Activated naive CD8-positive, alpha-beta T cell treated with anti-CD3 and anti-CD28 coated beads, Interleukin-2, amount 50 U/mL, for 24 hours (primary cell): ENCODE measurements at regions not wholly inside any gene's neighbourhood (a gene's known extent, or its start where the extent isn't known, plus 50 kb on each side); places are given as distances from the start of the nearest gene placed in this dataset.

Source experiments
- ATAC-seq: fragments of 150-1000 bp; cut with Tn5 transposase; one replicate; pipeline ENCODE4 v1.10.0; 2021
- DNase-seq: peaks from one replicate; pipeline ENCODE4 v3.0.0; 2021
- H3K27ac Mint-ChIP-seq: one replicate; pipeline ENCODE4 v1.8.0; 2021; ENCODE audit warnings: mild to moderate bottlenecking, mixed read lengths
- H3K27me3 Mint-ChIP-seq: one replicate; pipeline ENCODE4 v1.8.0; 2021; ENCODE audit warnings: mixed read lengths
- H3K36me3 Mint-ChIP-seq: one replicate; pipeline ENCODE4 v1.8.0; 2021; ENCODE audit warnings: low read depth, mixed read lengths
- H3K4me1 Mint-ChIP-seq: one replicate; pipeline ENCODE4 v1.8.0; 2021; ENCODE audit warnings: mixed read lengths
- H3K4me3 Mint-ChIP-seq: one replicate; pipeline ENCODE4 v1.8.0; 2021; ENCODE audit warnings: mild to moderate bottlenecking, moderate library complexity, mixed read lengths
- H3K9me3 Mint-ChIP-seq: one replicate; pipeline ENCODE4 v1.8.0; 2021; ENCODE audit warnings: mixed read lengths

- H3K4me1 Mint-ChIP-seq = no peaks in the 10 kb centered on the region
- ATAC-seq (no peak), DNase-seq (no peak)
- no peak overlapping the region for H3K27ac Mint-ChIP-seq
- H3K9me3 Mint-ChIP-seq = peaks cover 17% of the 10 kb centered on the region
- H3K27me3 Mint-ChIP-seq = no peaks in the 10 kb centered on the region
- no peaks in the 10 kb centered on the region for H3K36me3 Mint-ChIP-seq
- H3K4me3 Mint-ChIP-seq = no peak overlapping the region
These were observed 592.6 kb upstream of the CDH6 start for GRCh38 chr5:30600892-30601291.

GRCh38 chr5:30596495-30597064 lies 596.9 kb upstream of the CDH6 start:
- no peaks in the 10 kb centered on the region for H3K4me1 Mint-ChIP-seq
- no peaks in the 10 kb centered on the region for H3K36me3 Mint-ChIP-seq
- no peaks in the 10 kb centered on the region for H3K27me3 Mint-ChIP-seq
- DNase-seq = no peak
- H3K4me3 Mint-ChIP-seq = no peak overlapping the region
- peaks cover 24% of the 10 kb centered on the region for H3K9me3 Mint-ChIP-seq
- no peak overlapping the region for H3K27ac Mint-ChIP-seq
- no peak for ATAC-seq

GRCh38 chr5:30594331-30594730 lies 599.2 kb upstream of the CDH6 start:
- Mint-ChIP-seq H3K4me3 (no peak overlapping the region), H3K27me3 (no peaks in the 10 kb centered on the region), H3K27ac (no peak overlapping the region), H3K4me1 (no peaks in the 10 kb centered on the region), H3K36me3 (no peaks in the 10 kb centered on the region), H3K9me3 (peaks cover 23% of the 10 kb centered on the region)
- no peak for DNase-seq
- no peak for ATAC-seq

GRCh38 chr5:30592833-30593232 lies 600.7 kb upstream of the CDH6 start:
- DNase-seq (no peak), ATAC-seq (no peak)
- H3K36me3 Mint-ChIP-seq = no peaks in the 10 kb centered on the region
- H3K4me1 Mint-ChIP-seq = no peaks in the 10 kb centered on the region
- H3K4me3 Mint-ChIP-seq = no peak overlapping the region
- H3K27me3 Mint-ChIP-seq = no peaks in the 10 kb centered on the region
- no peak overlapping the region for H3K27ac Mint-ChIP-seq
- H3K9me3 Mint-ChIP-seq = peaks cover 21% of the 10 kb centered on the region

- peaks cover 6% of the 10 kb centered on the region for H3K9me3 Mint-ChIP-seq
- no peaks in the 10 kb centered on the region for H3K4me1 Mint-ChIP-seq
- H3K36me3 Mint-ChIP-seq = no peaks in the 10 kb centered on the region
- H3K27ac Mint-ChIP-seq = no peak overlapping the region
- no peak overlapping the region for H3K4me3 Mint-ChIP-seq
- no peak for ATAC-seq
- H3K27me3 Mint-ChIP-seq = no peaks in the 10 kb centered on the region
- no peak for DNase-seq
These were observed 612.1 kb upstream of the CDH6 start for GRCh38 chr5:30581198-30581935.

GRCh38 chr5:30574761-30575160 lies 618.7 kb upstream of the CDH6 start:
- DNase-seq (no peak), ATAC-seq (no peak)
- Mint-ChIP-seq H3K27ac (no peak overlapping the region), H3K9me3 (peaks cover 6% of the 10 kb centered on the region), H3K4me1 (no peaks in the 10 kb centered on the region), H3K36me3 (no peaks in the 10 kb centered on the region), H3K4me3 (no peak overlapping the region), H3K27me3 (no peaks in the 10 kb centered on the region)

DNA sequence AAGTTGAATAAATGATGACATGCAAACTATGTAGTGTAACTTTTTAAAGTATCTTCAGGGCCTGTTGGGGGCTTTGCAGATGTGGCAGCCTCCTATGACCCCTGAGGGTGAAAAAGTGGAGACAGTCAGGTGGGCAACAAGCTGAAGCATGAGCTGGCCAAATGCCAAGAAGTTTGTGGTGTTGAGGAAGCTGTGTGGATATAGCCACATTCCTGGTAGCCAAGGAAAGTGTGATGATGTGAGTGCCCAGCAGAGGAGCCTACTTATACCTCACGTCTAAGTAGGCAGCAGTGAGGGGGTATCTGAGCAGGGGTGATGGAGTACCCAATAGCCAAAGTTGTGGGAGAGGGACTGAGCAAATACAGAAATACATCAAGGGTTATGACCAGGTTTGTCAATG lies 621.2 kb upstream of the CDH6 start:
- DNase-seq = no peak
- no peak for ATAC-seq
- Mint-ChIP-seq H3K9me3 (peaks cover 11% of the 10 kb centered on the region), H3K4me3 (no peak overlapping the region), H3K36me3 (no peaks in the 10 kb centered on the region), H3K27ac (no peak overlapping the region), H3K4me1 (no peaks in the 10 kb centered on the region), H3K27me3 (no peaks in the 10 kb centered on the region)

GRCh38 chr5:30561771-30562170 lies 631.7 kb upstream of the CDH6 start:
- DNase-seq (no peak), ATAC-seq (no peak)
- no peak overlapping the region for H3K4me3 Mint-ChIP-seq
- no peaks in the 10 kb centered on the region for H3K27me3 Mint-ChIP-seq
- no peak overlapping the region for H3K27ac Mint-ChIP-seq
- H3K36me3 Mint-ChIP-seq = no peaks in the 10 kb centered on the region
- no peaks in the 10 kb centered on the region for H3K4me1 Mint-ChIP-seq
- peaks cover 7% of the 10 kb centered on the region for H3K9me3 Mint-ChIP-seq

GRCh38 chr5:30551618-30552017 lies 641.9 kb upstream of the CDH6 start:
- no peak overlapping the region for H3K4me3 Mint-ChIP-seq
- no peak for ATAC-seq
- H3K27ac Mint-ChIP-seq = no peak overlapping the region
- no peaks in the 10 kb centered on the region for H3K36me3 Mint-ChIP-seq
- DNase-seq = no peak
- no peaks in the 10 kb centered on the region for H3K4me1 Mint-ChIP-seq
- peaks cover 4% of the 10 kb centered on the region for H3K9me3 Mint-ChIP-seq
- no peaks in the 10 kb centered on the region for H3K27me3 Mint-ChIP-seq

- Mint-ChIP-seq H3K4me3 (no peak overlapping the region), H3K27me3 (no peaks in the 10 kb centered on the region), H3K36me3 (no peaks in the 10 kb centered on the region), H3K27ac (no peak overlapping the region), H3K4me1 (no peaks in the 10 kb centered on the region), H3K9me3 (peaks cover 2% of the 10 kb centered on the region)
- DNase-seq (no peak), ATAC-seq (no peak)
These were observed 644.7 kb upstream of the CDH6 start for GRCh38 chr5:30548580-30549305.

DNA sequence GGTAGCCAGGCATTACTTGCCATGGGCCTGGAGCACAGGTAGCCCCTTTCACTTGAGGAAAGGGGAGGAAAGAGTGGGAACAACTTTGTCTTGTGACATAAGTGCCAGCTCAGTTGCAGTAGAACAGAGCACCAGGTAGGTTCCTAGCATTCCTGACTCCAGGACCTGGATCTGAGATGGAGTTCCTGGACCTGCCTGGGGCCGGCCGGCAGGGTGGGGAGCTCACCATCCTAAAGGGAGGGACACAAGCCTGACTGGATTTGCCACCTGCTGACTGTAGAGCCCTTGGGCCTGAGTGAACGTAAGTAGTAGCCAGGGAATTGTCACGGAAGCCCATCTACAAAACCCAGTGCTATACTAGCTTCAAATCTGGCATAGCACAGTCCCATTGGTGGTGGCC lies 653.3 kb upstream of the CDH6 start:
- Mint-ChIP-seq H3K4me3 (no peak overlapping the region), H3K9me3 (peaks cover 29% of the 10 kb centered on the region), H3K4me1 (no peaks in the 10 kb centered on the region), H3K27me3 (no peaks in the 10 kb centered on the region), H3K27ac (no peak overlapping the region), H3K36me3 (no peaks in the 10 kb centered on the region)
- no peak for ATAC-seq
- DNase-seq = no peak

DNA sequence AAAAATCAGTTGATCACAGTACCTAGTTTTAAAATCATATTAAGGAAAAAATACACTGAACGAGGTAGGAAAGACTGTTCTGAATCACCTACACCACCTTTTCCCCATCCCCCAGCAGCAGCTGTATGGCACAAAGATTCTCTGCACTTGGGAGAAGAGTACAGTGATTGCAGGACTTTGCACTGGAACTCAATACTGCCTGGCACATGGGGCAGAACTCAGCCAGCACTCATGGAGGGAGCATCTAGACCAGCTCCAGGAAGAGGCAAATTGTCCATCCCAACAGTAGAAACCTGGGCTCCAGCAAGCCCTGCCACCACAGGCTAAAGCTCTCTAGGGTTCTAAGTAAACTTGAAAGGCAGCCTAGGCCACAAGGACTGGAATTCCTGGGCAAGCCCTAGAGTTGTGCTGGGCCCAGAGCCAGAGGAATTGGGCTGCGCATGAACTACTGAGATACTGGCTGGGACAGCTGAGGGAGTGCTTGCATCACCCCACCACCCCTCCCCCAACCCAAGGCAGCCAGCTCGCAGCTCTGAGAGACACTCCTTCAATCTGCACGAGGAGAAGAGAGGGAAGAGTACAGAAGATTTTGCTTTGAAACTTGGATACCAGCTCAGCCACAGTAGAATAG lies 654.4 kb upstream of the CDH6 start:
- Mint-ChIP-seq H3K9me3 (peaks cover 37% of the 10 kb centered on the region), H3K27me3 (no peaks in the 10 kb centered on the region), H3K27ac (no peak overlapping the region), H3K4me3 (no peak overlapping the region), H3K4me1 (no peaks in the 10 kb centered on the region), H3K36me3 (no peaks in the 10 kb centered on the region)
- ATAC-seq = no peak
- no peak for DNase-seq

DNA sequence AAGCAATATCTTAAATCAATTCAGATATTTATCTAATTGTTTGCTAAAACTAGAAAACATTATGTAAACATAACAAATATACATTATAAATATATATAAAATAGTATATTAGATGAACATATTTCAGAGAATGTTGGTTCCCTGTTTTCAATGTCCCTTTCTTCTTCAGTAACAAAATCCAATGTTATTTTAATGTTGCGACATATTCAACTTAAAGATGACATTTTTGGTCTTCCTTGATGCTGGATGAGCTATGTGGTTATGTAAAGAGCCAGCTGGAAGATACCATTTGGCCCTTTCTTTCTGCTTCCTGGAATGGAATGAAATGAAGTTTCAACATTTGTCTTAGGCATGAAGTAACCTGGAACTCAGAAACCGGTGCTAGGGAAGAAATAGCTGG lies 668.1 kb upstream of the CDH6 start:
- Mint-ChIP-seq H3K9me3 (peaks cover 25% of the 10 kb centered on the region), H3K4me3 (no peak overlapping the region), H3K27me3 (no peaks in the 10 kb centered on the region), H3K36me3 (no peaks in the 10 kb centered on the region), H3K27ac (no peak overlapping the region), H3K4me1 (no peaks in the 10 kb centered on the region)
- no peak for ATAC-seq
- no peak for DNase-seq

GRCh38 chr5:30524428-30524827 lies 669.1 kb upstream of the CDH6 start:
- Mint-ChIP-seq H3K9me3 (peaks cover 25% of the 10 kb centered on the region), H3K4me3 (no peak overlapping the region), H3K4me1 (no peaks in the 10 kb centered on the region)

GRCh38 chr5:30523061-30523460 lies 670.4 kb upstream of the CDH6 start:
- ATAC-seq (no peak), DNase-seq (no peak)
- Mint-ChIP-seq H3K9me3 (peaks cover 24% of the 10 kb centered on the region), H3K4me3 (no peak overlapping the region), H3K4me1 (no peaks in the 10 kb centered on the region), H3K27me3 (no peaks in the 10 kb centered on the region), H3K27ac (no peak overlapping the region), H3K36me3 (no peaks in the 10 kb centered on the region)

More at GRCh38 chr5:30524428-30524827, 669.1 kb upstream of the CDH6 start:
- DNase-seq = no peak
- no peaks in the 10 kb centered on the region for H3K27me3 Mint-ChIP-seq
- no peak for ATAC-seq
- no peaks in the 10 kb centered on the region for H3K36me3 Mint-ChIP-seq
- no peak overlapping the region for H3K27ac Mint-ChIP-seq
